ENCODE measurements at regions not wholly inside any gene's neighbourhood (a gene's known extent, or its start where the extent isn't known, plus 50 kb on each side); places are given as distances from the start of the nearest gene placed in this dataset.

GRCh38 chr2:38466409-38466808, 89.3 kb upstream of the ATL2 start:
- TF ChIP-seq CTCF (IDR thresholded peaks at IDR 0.05; ENCODE audit: insufficient read depth, low read length) (no peak), POLR2AphosphoS5 (IDR thresholded peaks at IDR 0.05; ENCODE audit: low read depth) (no peak), REST (IDR thresholded peaks at IDR 0.05; ENCODE audit: insufficient replicate concordance, low read depth) (no peak)
